ENCODE measurements at regions not wholly inside any gene's neighbourhood (a gene's known extent, or its start where the extent isn't known, plus 50 kb on each side); places are given as distances from the start of the nearest gene placed in this dataset.

GRCh38 chr17:77590951-77591735 is 367.4 kb upstream of the TNRC6C start:
- no peaks in the 10 kb centered on the region for H3K36me3 ChIP-seq
- H3K27me3 ChIP-seq = no peaks in the 10 kb centered on the region
- intact Hi-C loops (cut with DNase I) = loop anchor here in 1 of 4 donors (10.0 kb wide), 1 partner anchor 284 kb away; no protein-coding TSS in a partner anchor
- H3K27ac ChIP-seq = no peak overlapping the region
- 78 to 84% (median 81%) methylated on average over 16 of the region's 16 CpGs for WGBS, 3 donors
- no peak overlapping the region for H3K4me3 ChIP-seq
- TF ChIP-seq, protein P1, sequence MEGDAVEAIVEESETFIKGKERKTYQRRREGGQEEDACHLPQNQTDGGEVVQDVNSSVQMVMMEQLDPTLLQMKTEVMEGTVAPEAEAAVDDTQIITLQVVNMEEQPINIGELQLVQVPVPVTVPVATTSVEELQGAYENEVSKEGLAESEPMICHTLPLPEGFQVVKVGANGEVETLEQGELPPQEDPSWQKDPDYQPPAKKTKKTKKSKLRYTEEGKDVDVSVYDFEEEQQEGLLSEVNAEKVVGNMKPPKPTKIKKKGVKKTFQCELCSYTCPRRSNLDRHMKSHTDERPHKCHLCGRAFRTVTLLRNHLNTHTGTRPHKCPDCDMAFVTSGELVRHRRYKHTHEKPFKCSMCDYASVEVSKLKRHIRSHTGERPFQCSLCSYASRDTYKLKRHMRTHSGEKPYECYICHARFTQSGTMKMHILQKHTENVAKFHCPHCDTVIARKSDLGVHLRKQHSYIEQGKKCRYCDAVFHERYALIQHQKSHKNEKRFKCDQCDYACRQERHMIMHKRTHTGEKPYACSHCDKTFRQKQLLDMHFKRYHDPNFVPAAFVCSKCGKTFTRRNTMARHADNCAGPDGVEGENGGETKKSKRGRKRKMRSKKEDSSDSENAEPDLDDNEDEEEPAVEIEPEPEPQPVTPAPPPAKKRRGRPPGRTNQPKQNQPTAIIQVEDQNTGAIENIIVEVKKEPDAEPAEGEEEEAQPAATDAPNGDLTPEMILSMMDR (IDR thresholded peaks at IDR 0.05) = no peak
- TF ChIP-seq POLR2A (IDR thresholded peaks at IDR 0.05) (no peak), EP300 (IDR thresholded peaks at IDR 0.05) (no peak)
- H3K4me1 ChIP-seq (ENCODE audit: insufficient read depth) = no peaks in the 10 kb centered on the region
- no peak for DNase-seq
- H3K9me3 ChIP-seq = no peaks in the 10 kb centered on the region

DNA sequence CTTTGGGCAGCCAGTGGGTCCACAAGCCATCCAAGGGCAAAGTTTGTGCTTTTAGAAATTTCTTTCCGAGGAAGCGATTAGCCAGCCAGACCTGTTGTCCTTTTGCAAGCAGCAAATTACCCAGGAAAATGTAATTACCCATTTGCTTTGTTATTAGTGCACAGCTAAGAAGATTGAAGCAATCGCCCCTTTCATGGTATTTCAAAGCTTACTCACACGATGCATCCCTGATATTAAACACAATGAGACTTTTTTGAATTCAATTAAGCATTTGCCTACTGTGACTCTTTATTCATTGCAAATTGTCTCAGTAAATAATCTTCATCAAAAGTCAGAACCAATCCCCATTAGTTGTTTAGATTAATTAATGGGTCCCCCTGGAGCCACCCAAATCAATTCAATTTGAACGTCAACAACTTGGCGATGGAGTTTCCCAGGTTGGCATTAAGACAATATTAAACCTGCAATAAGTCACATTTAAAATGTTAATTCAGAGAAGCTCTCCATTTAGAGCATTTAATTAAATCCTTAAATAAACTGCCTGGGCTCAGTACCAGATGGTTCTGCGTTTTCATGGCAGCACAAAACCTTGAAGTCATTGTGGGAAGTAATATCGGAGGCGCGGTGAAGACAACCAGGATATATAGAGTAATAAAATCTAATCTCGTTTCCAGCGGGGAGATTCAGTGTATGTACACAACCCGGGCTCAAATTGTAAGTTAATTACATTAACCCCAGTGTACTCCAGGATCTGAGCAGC is 366.2 kb upstream of the TNRC6C start:
- H3K4me1 ChIP-seq (ENCODE audit: insufficient read depth) = no peaks in the 10 kb centered on the region
- no peak for DNase-seq
- no peak overlapping the region for H3K4me3 ChIP-seq
- intact Hi-C loops (cut with DNase I) = loop anchor here in 1 of 4 donors (10.0 kb wide), 1 partner anchor 283 kb away; no protein-coding TSS in a partner anchor
- H3K27me3 ChIP-seq = no peaks in the 10 kb centered on the region
- no peaks in the 10 kb centered on the region for H3K36me3 ChIP-seq
- H3K9me3 ChIP-seq = no peaks in the 10 kb centered on the region
- no peak overlapping the region for H3K27ac ChIP-seq
- WGBS, 3 donors = 44 to 51% (median 47%) methylated on average over 13 of the region's 13 CpGs
- TF ChIP-seq, protein P1 (IDR thresholded peaks at IDR 0.05) = no peak
- no peak for TF ChIP-seq EP300 (IDR thresholded peaks at IDR 0.05)
- no peak for TF ChIP-seq POLR2A (IDR thresholded peaks at IDR 0.05)

- WGBS, 3 donors = 76 to 80% (median 79%) methylated on average over 5 of the region's 5 CpGs
- no peaks in the 10 kb centered on the region for H3K27me3 ChIP-seq
- TF ChIP-seq, protein P1 (IDR thresholded peaks at IDR 0.05) = no peak
- TF ChIP-seq POLR2A (IDR thresholded peaks at IDR 0.05) = no peak
- TF ChIP-seq EP300 (IDR thresholded peaks at IDR 0.05) = no peak
- H3K36me3 ChIP-seq = no peaks in the 10 kb centered on the region
- no peak for DNase-seq
- no peak overlapping the region for H3K4me3 ChIP-seq
- no peaks in the 10 kb centered on the region for H3K9me3 ChIP-seq
- intact Hi-C loops (cut with DNase I) = loop anchor here in 1 of 4 donors (10.0 kb wide), 1 partner anchor 282 kb away; no protein-coding TSS in a partner anchor
- no peaks in the 10 kb centered on the region for H3K4me1 ChIP-seq (ENCODE audit: insufficient read depth)
- H3K27ac ChIP-seq = no peak overlapping the region
These were observed 365.4 kb upstream of the TNRC6C start for GRCh38 chr17:77593081-77593480.

DNA sequence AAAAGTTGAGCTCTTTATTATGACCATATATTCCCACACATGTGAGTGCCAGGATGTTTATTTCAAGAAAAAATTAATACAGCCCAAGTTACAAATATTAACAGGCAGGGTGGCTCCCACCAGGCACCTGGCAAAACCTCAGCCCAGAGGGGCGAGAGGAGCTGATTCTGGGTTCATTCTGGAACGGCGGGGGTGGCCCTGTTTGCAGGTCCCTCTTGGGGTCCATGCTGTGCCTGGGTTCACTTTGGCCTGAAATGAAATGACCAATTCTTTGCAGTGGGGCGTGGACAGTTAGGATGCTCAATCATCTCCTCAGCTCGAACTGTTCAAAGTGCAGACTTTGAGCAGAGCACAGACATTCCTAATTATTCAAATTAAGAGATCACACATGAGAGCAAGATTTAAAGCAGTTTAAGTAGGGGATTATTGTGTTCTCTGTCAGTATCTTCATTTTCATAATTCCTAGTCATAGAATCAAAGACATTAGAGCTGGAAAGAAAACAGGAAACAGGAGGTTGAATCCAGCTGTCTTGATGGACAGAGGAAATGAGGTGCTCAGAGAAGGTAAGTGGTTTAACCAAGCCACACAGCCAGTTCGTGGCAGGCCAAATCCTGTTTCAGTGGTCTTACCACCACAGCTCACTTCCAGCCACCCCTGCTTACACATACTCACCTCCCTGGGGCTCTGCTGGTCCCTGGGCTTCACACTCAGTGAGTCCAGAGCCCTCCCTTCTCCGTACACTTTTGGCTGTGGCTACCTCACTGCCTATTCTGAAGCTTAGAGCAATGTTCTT is 363.9 kb upstream of the TNRC6C start:
- Histone ChIP-seq H3K27me3 (no peaks in the 10 kb centered on the region), H3K4me3 (no peak overlapping the region), H3K36me3 (no peaks in the 10 kb centered on the region), H3K9me3 (no peaks in the 10 kb centered on the region), H3K4me1 (ENCODE audit: insufficient read depth) (no peaks in the 10 kb centered on the region), H3K27ac (no peak overlapping the region)
- WGBS, 3 donors = 72 to 80% (median 80%) methylated on average over 7 of the region's 7 CpGs
- intact Hi-C loops (cut with DNase I) = loop anchor here in 1 of 4 donors (10.0 kb wide), 1 partner anchor 280 kb away; no protein-coding TSS in a partner anchor
- DNase-seq = no peak
- TF ChIP-seq EP300 (IDR thresholded peaks at IDR 0.05) (no peak), POLR2A (IDR thresholded peaks at IDR 0.05) (no peak)
- TF ChIP-seq, protein P1 (IDR thresholded peaks at IDR 0.05) = no peak
